OCI-LY1 (cell line): ENCODE measurements at regions not wholly inside any gene's neighbourhood (a gene's known extent, or its start where the extent isn't known, plus 50 kb on each side); places are given as distances from the start of the nearest gene placed in this dataset.

ENCODE experiments used
- H2AFZ ChIP-seq: fragments of 200-600 bp; sonication (generic), shearing (Covaris generic); 2 replicates; pipeline ENCODE4 v1.6.0; 2014; ENCODE audit warnings: antibody characterized with exemption, mild to moderate bottlenecking, low read length
- H3F3A ChIP-seq: fragments of 200-600 bp; sonication (generic), shearing (Covaris generic); 2 replicates; pipeline ENCODE4 v1.6.0; 2014; ENCODE audit warnings: mild to moderate bottlenecking, antibody characterized with exemption, low read length, moderate library complexity; ENCODE audit not compliant: insufficient read depth
- H3K27ac ChIP-seq: fragments of 200-600 bp; sonication (generic); 2 replicates; pipeline ENCODE4 v1.5.1; 2014; ENCODE audit warnings: low read length, mixed run types, mild to moderate bottlenecking, low read depth; ENCODE audit not compliant: poor library complexity, severe bottlenecking
- H3K27me3 ChIP-seq: fragments of 200-600 bp; sonication (generic); 2 replicates; pipeline ENCODE4 v1.6.0; 2014; ENCODE audit warnings: antibody characterized with exemption, mild to moderate bottlenecking, low read length, moderate library complexity; ENCODE audit not compliant: insufficient read depth
- H3K36me3 ChIP-seq: fragments of 200-600 bp; sonication (generic); 2 replicates; pipeline ENCODE4 v1.6.1; 2014; ENCODE audit warnings: mild to moderate bottlenecking, antibody characterized with exemption, low read length, moderate library complexity, mixed read lengths; ENCODE audit not compliant: insufficient read depth
- H3K4me1 ChIP-seq: fragments of 200-600 bp; sonication (generic); 2 replicates; pipeline ENCODE4 v1.5.1; 2014; ENCODE audit warnings: mild to moderate bottlenecking, low read length, moderate library complexity; ENCODE audit not compliant: insufficient read depth, severe bottlenecking
- H3K4me2 ChIP-seq: fragments of 200-600 bp; sonication (generic), shearing (Covaris generic); 2 replicates; pipeline ENCODE4 v1.6.1; 2014; ENCODE audit warnings: low read length
- H3K4me3 ChIP-seq: fragments of 200-600 bp; sonication (generic); 2 replicates; pipeline ENCODE4 v1.5.1; 2014; ENCODE audit warnings: low read length, low read depth, mild to moderate bottlenecking, mixed read lengths; ENCODE audit not compliant: poor library complexity, severe bottlenecking
- H3K79me2 ChIP-seq: fragments of 200-600 bp; shearing (Covaris generic); 2 replicates; pipeline ENCODE4 v1.6.1; 2016; ENCODE audit warnings: mixed run types, low read length, mixed read lengths; ENCODE audit not compliant: insufficient read depth
- H3K9ac ChIP-seq: fragments of 200-600 bp; sonication (generic), shearing (Covaris generic); 2 replicates; pipeline ENCODE4 v1.6.1; 2014; ENCODE audit warnings: mild to moderate bottlenecking, low read length, mixed read lengths
- H3K9me2 ChIP-seq: fragments of 200-600 bp; sonication (generic), shearing (Covaris generic); 2 replicates; pipeline ENCODE4 v1.6.1; 2014; ENCODE audit warnings: low read depth, mild to moderate bottlenecking, low read length, mixed read lengths
- H3K9me3 ChIP-seq: fragments of 200-600 bp; shearing (Covaris generic); 2 replicates; pipeline ENCODE4 v1.6.1; 2014; ENCODE audit warnings: low read length, mixed read lengths
- H4K20me1 ChIP-seq: fragments of 200-600 bp; sonication (generic), shearing (Covaris generic); 2 replicates; pipeline ENCODE4 v1.6.0; 2016; ENCODE audit warnings: mild to moderate bottlenecking, low read length; ENCODE audit not compliant: insufficient read depth
- EZH2 ChIP-seq: fragments of 200-600 bp; sonication (generic), shearing (Covaris generic); IDR thresholded peaks from 2 replicates; pipeline ENCODE4 v1.8.0; 2017; ENCODE audit warnings: borderline replicate concordance, mixed run types, mild to moderate bottlenecking, antibody characterized with exemption, low read length, moderate library complexity, mixed read lengths
- TF ChIP-seq, protein P1 (sequence below): fragments of 200-600 bp; sonication (generic), shearing (Covaris generic); IDR thresholded peaks from 2 replicates; pipeline ENCODE4 v1.5.1; 2017; ENCODE audit warnings: mild to moderate bottlenecking, antibody characterized with exemption, low read length, moderate library complexity, mixed read lengths

DNA sequence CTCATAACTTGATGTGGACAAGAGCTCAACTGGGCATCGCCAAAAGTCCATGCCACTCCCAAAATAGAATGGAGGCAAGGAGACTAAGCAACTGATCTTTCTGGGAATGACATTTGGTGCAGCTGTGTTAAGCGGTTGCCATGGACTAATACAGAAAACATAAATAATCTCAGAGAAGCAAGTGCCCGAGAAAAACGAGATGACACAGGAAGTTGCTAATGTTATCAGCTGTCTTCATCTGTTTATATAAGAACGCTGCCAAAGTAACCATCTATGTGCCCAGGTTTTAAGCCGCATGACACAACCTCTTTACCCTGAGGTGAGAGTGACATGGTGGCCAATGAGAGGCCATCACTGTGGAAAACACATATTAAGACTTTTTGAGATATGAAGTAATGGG is 54.9 kb upstream of the SACS start:
- H4K20me1 ChIP-seq: no peaks in the 10 kb centered on the region
- no peaks in the 10 kb centered on the region for H3K27me3 ChIP-seq
- H3K9me3 ChIP-seq: no peaks in the 10 kb centered on the region
- no peak overlapping the region for H3K9ac ChIP-seq
- no peaks in the 10 kb centered on the region for H3K9me2 ChIP-seq
- H3K79me2 ChIP-seq: no peaks in the 10 kb centered on the region
- no peak for TF ChIP-seq EZH2
- TF ChIP-seq, protein P1, sequence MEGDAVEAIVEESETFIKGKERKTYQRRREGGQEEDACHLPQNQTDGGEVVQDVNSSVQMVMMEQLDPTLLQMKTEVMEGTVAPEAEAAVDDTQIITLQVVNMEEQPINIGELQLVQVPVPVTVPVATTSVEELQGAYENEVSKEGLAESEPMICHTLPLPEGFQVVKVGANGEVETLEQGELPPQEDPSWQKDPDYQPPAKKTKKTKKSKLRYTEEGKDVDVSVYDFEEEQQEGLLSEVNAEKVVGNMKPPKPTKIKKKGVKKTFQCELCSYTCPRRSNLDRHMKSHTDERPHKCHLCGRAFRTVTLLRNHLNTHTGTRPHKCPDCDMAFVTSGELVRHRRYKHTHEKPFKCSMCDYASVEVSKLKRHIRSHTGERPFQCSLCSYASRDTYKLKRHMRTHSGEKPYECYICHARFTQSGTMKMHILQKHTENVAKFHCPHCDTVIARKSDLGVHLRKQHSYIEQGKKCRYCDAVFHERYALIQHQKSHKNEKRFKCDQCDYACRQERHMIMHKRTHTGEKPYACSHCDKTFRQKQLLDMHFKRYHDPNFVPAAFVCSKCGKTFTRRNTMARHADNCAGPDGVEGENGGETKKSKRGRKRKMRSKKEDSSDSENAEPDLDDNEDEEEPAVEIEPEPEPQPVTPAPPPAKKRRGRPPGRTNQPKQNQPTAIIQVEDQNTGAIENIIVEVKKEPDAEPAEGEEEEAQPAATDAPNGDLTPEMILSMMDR: no peak
- H3K27ac ChIP-seq: no peak overlapping the region
- no peaks in the 10 kb centered on the region for H3K4me1 ChIP-seq
- no peak overlapping the region for H3K4me3 ChIP-seq
- H2AFZ ChIP-seq: no peak overlapping the region
- no peaks in the 10 kb centered on the region for H3F3A ChIP-seq
- no peak overlapping the region for H3K4me2 ChIP-seq
- H3K36me3 ChIP-seq: no peaks in the 10 kb centered on the region

DNA sequence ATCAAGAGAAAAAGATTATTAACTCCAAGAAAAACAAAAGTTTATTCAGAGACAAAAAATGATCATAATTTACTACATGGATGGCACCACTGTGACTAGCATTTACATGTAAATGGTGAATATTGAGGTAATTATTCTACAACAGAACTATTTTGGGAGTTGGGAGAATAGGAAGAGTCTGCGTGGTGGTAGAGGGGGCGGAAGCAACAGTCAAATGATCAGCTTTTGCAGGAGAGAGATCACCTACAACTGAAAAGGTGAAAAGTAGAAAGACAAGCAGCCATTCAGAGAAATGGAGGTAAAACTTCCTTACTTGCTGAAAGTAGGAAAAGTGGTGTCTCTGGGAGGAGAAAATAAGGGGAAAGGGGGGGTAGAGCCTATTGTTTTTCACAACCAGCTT is 62.8 kb upstream of the SACS start:
- no peaks in the 10 kb centered on the region for H3K9me3 ChIP-seq
- no peak overlapping the region for H3K4me2 ChIP-seq
- H3K27me3 ChIP-seq: 0 out of 2 replicates have a peak, but pooled peaks cover 4% of the 10 kb centered on the region
- no peaks in the 10 kb centered on the region for H3F3A ChIP-seq
- no peak overlapping the region for H3K4me3 ChIP-seq
- no peaks in the 10 kb centered on the region for H3K9me2 ChIP-seq
- TF ChIP-seq, protein P1: no peak
- TF ChIP-seq EZH2: no peak
- no peaks in the 10 kb centered on the region for H3K79me2 ChIP-seq
- H4K20me1 ChIP-seq: no peaks in the 10 kb centered on the region
- no peaks in the 10 kb centered on the region for H3K36me3 ChIP-seq
- no peak overlapping the region for H2AFZ ChIP-seq
- no peak overlapping the region for H3K27ac ChIP-seq
- H3K9ac ChIP-seq: no peak overlapping the region
- no peaks in the 10 kb centered on the region for H3K4me1 ChIP-seq

DNA sequence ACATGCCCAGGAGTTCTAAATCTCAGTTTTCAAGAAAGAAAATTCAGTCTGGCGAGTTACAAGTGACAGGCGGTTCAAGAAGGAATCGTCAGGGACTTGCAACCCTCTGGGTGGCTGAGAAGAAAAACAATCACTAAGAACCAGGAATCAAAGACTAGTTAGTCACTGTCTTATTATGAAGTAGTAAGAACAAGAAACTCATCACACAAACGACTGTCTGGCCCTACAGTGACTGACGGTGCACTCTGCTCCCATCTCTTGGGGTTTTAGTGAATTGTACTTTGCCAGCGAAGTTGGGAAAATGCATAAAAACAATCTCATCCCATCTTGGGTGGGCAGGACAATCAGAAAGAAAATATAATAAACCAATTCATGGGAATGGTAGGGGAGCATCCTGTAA is 63.7 kb upstream of the SACS start:
- no peaks in the 10 kb centered on the region for H3K36me3 ChIP-seq
- no peak overlapping the region for H3K9ac ChIP-seq
- H3K9me3 ChIP-seq: no peaks in the 10 kb centered on the region
- no peaks in the 10 kb centered on the region for H3K79me2 ChIP-seq
- H2AFZ ChIP-seq: no peak overlapping the region
- H3K4me3 ChIP-seq: no peak overlapping the region
- 0 out of 2 replicates have a peak, but pooled peaks cover 4% of the 10 kb centered on the region for H3K27me3 ChIP-seq
- H4K20me1 ChIP-seq: no peaks in the 10 kb centered on the region
- no peaks in the 10 kb centered on the region for H3K4me1 ChIP-seq
- no peaks in the 10 kb centered on the region for H3K9me2 ChIP-seq
- no peaks in the 10 kb centered on the region for H3F3A ChIP-seq
- TF ChIP-seq EZH2: no peak
- TF ChIP-seq, protein P1: no peak
- no peak overlapping the region for H3K27ac ChIP-seq
- no peak overlapping the region for H3K4me2 ChIP-seq
